OCI-LY7 (cell line): ENCODE measurements at regions not wholly inside any gene's neighbourhood (a gene's known extent, or its start where the extent isn't known, plus 50 kb on each side); places are given as distances from the start of the nearest gene placed in this dataset.
A peak's percentile ranks its signal among the peaks of the same experiment; 100 is the strongest.
"Not testable (repeated sequence)": the region's sequence is repeated elsewhere in the genome, so short reads cannot be mapped to it uniquely, and the experiment has no call there.

ENCODE experiments used
- BruUV-seq: library from RNA; stranded (reverse); fragments of 400-500 nt; replicated peaks from 2 replicates; lab custom pipeline; 2021; lab: Mats Ljungman, UMichigan
- CTCF ChIA-PET: fragments of 300-600 bp; sonication (Branson Sonifier 250); formaldehyde crosslinking; loops from one replicate; lab custom pipeline; 2022; ENCODE audit warnings: antibody characterized with exemption; ENCODE audit not compliant: unreplicated experiment; lab: Charles Lee
- POLR2A ChIA-PET: fragments of 300-600 bp; sonication (Branson Sonifier 250); formaldehyde crosslinking; loops from one replicate; lab custom pipeline; 2022; ENCODE audit warnings: antibody characterized with exemption; lab: Charles Lee
- DNase-seq: peaks from one replicate; pipeline ENCODE4 v3.0.0-alpha.2; 2015; ENCODE audit warnings: low spot score
- H2AFZ ChIP-seq: fragments of 200-600 bp; sonication (generic), shearing (Covaris generic); 2 replicates; pipeline ENCODE4 v1.6.1; 2014; ENCODE audit warnings: mild to moderate bottlenecking, antibody characterized with exemption, low read length, moderate library complexity
- H3K27ac ChIP-seq: fragments of 200-600 bp; sonication (generic); 2 replicates; pipeline ENCODE4 v1.5.1; 2014; ENCODE audit warnings: mixed run types, low read depth, mild to moderate bottlenecking, moderate library complexity, low read length, inconsistent platforms; ENCODE audit not compliant: poor library complexity, severe bottlenecking
- H3K36me3 ChIP-seq: fragments of 200-600 bp; sonication (generic); 2 replicates; pipeline ENCODE4 v1.6.1; 2014; ENCODE audit warnings: mild to moderate bottlenecking, antibody characterized with exemption, low read length, moderate library complexity, mixed read lengths; ENCODE audit not compliant: insufficient read depth
- H3K4me1 ChIP-seq: fragments of 200-600 bp; sonication (generic); 2 replicates; pipeline ENCODE4 v1.5.1; 2014; ENCODE audit warnings: mild to moderate bottlenecking, low read length; ENCODE audit not compliant: insufficient read depth, poor library complexity, severe bottlenecking
- H3K4me2 ChIP-seq: fragments of 200-600 bp; sonication (generic); 2 replicates; pipeline ENCODE4 v1.6.1; 2014; ENCODE audit warnings: mild to moderate bottlenecking, low read length
- H3K4me3 ChIP-seq: fragments of 200-600 bp; sonication (generic); 2 replicates; pipeline ENCODE4 v1.5.1; 2014; ENCODE audit warnings: mild to moderate bottlenecking, low read depth, low read length; ENCODE audit not compliant: poor library complexity, severe bottlenecking
- H3K79me2 ChIP-seq: fragments of 200-600 bp; sonication (generic); 2 replicates; pipeline ENCODE4 v1.6.1; 2016; ENCODE audit warnings: low read depth, mild to moderate bottlenecking, low read length, moderate library complexity, mixed read lengths; ENCODE audit not compliant: insufficient read depth
- H3K9me2 ChIP-seq: fragments of 200-600 bp; sonication (generic); 2 replicates; pipeline ENCODE4 v1.6.1; 2016; ENCODE audit warnings: mild to moderate bottlenecking, low read length, mixed read lengths; ENCODE audit not compliant: insufficient read depth
- H3K9me3 ChIP-seq: fragments of 200-600 bp; sonication (generic); 2 replicates; pipeline ENCODE4 v1.6.1; 2014; ENCODE audit warnings: mild to moderate bottlenecking, mixed run types, low read length, mixed read lengths
- H4K20me1 ChIP-seq: fragments of 200-600 bp; sonication (generic); 2 replicates; pipeline ENCODE4 v1.6.1; 2014; ENCODE audit warnings: mild to moderate bottlenecking, antibody characterized with exemption, low read length, moderate library complexity, mixed read lengths; ENCODE audit not compliant: insufficient read depth
- EZH2phosphoT487 ChIP-seq: fragments of 200-600 bp; sonication (generic); IDR thresholded peaks from 2 replicates; pipeline ENCODE4 v1.6.1; 2018; ENCODE audit warnings: low read depth, borderline replicate concordance, mild to moderate bottlenecking, mixed run types, antibody characterized with exemption, low read length, moderate library complexity, mixed read lengths
- intact Hi-C: fragments of 100-400 bp; cut with micrococcal nuclease; formaldehyde crosslinking; loops from one replicate; pipeline ENCODE4 v1.10.0; 2022; ENCODE audit not compliant: unreplicated experiment
- TF ChIP-seq, protein P1 (sequence below): fragments of 200-600 bp; sonication (generic); conservative IDR thresholded peaks from 2 replicates; pipeline ENCODE4 v1.5.1; 2014; ENCODE audit warnings: mild to moderate bottlenecking, antibody characterized with exemption, low read length, moderate library complexity, mixed read lengths

GRCh38 chr1:14413819-14414490 is 184.5 kb upstream of the KAZN start:
- H3K4me3 ChIP-seq, result no peak overlapping the region
- BruUV-seq, result no TSS peak
- H3K9me2 ChIP-seq, result no peaks in the 10 kb centered on the region
- intact Hi-C loops, result loop anchor here (2.0 kb wide), 1 partner anchor 299 kb away; no protein-coding TSS in a partner anchor
- CTCF ChIA-PET, result no interaction called here
- peaks cover 11% of the 10 kb centered on the region for H3K4me1 ChIP-seq
- POLR2A ChIA-PET, result no interaction called here
- TF ChIP-seq, protein P1, sequence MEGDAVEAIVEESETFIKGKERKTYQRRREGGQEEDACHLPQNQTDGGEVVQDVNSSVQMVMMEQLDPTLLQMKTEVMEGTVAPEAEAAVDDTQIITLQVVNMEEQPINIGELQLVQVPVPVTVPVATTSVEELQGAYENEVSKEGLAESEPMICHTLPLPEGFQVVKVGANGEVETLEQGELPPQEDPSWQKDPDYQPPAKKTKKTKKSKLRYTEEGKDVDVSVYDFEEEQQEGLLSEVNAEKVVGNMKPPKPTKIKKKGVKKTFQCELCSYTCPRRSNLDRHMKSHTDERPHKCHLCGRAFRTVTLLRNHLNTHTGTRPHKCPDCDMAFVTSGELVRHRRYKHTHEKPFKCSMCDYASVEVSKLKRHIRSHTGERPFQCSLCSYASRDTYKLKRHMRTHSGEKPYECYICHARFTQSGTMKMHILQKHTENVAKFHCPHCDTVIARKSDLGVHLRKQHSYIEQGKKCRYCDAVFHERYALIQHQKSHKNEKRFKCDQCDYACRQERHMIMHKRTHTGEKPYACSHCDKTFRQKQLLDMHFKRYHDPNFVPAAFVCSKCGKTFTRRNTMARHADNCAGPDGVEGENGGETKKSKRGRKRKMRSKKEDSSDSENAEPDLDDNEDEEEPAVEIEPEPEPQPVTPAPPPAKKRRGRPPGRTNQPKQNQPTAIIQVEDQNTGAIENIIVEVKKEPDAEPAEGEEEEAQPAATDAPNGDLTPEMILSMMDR, result no peak
- no peak for TF ChIP-seq EZH2phosphoT487
- peak overlapping the region; percentile 59; the same call in 1 of the 2 replicates for H2AFZ ChIP-seq
- no peak for DNase-seq
- H3K27ac ChIP-seq, result no peak overlapping the region
- no peaks in the 10 kb centered on the region for H3K79me2 ChIP-seq
- H3K9me3 ChIP-seq, result no peaks in the 10 kb centered on the region; the same call in 1 of the 2 replicates
- H4K20me1 ChIP-seq, result no peaks in the 10 kb centered on the region
- H3K36me3 ChIP-seq, result no peaks in the 10 kb centered on the region
- no peak overlapping the region for H3K4me2 ChIP-seq

DNA sequence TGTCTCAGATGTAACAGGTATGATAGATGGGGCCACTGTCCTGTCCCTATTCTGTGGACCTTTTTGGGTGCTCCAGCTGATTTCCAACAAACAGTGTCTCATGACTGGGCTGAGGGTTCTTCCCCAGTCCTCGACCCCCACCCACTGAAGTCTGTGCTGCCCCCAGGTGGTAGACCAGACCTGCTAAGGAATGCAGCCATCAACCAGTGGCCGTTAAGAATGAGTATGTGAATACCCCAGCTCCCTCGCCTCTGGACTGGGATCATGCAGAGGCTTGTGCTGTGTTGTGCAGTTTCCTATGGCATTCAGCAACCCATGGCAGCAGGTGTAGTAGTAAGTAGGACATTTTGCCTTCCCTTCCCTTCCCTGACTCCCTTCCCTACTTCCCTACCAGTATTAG is 183.1 kb upstream of the KAZN start:
- peak; percentile 74 for DNase-seq
- CTCF ChIA-PET, result no interaction called here

GRCh38 chr1:14419778-14420218 is 178.7 kb upstream of the KAZN start:
- H3K4me2 ChIP-seq, intact Hi-C loops, H4K20me1 ChIP-seq, POLR2A ChIA-PET, H3K4me1 ChIP-seq, H3K79me2 ChIP-seq, DNase-seq, BruUV-seq, H3K9me2 ChIP-seq, H3K36me3 ChIP-seq, H3K27ac ChIP-seq, H3K9me3 ChIP-seq, H3K4me3 ChIP-seq, H2AFZ ChIP-seq: not testable (repeated sequence)
- CTCF ChIA-PET, result interaction anchor here (1.2 to 1.4 kb wide), 2 partner anchors 22 to 306 kb away, joined by 3 read pairs; no protein-coding TSS in a partner anchor

More for the DNA sequence above, 183.1 kb upstream of the KAZN start:
- no TSS peak for BruUV-seq
- TF ChIP-seq EZH2phosphoT487, result no peak
- TF ChIP-seq, protein P1, result peak; percentile 85
- no peaks in the 10 kb centered on the region for H4K20me1 ChIP-seq
- H3K36me3 ChIP-seq, result no peaks in the 10 kb centered on the region
- no peak overlapping the region for H3K4me2 ChIP-seq
- POLR2A ChIA-PET, result interaction anchor here (0.5 kb wide), 1 partner anchor 1961 kb away, joined by 3 read pairs; no protein-coding TSS in a partner anchor
- H3K27ac ChIP-seq, result no peak overlapping the region
- H3K79me2 ChIP-seq, result no peaks in the 10 kb centered on the region
- H3K9me3 ChIP-seq, result no peaks in the 10 kb centered on the region; the same call in 1 of the 2 replicates
- H3K4me1 ChIP-seq, result peaks cover 8% of the 10 kb centered on the region
- no peak overlapping the region for H3K4me3 ChIP-seq
- H3K9me2 ChIP-seq, result no peaks in the 10 kb centered on the region
- peak overlapping the region; percentile 1; the same call in 1 of the 2 replicates for H2AFZ ChIP-seq
- intact Hi-C loops, result loop anchor here (2.0 kb wide), 1 partner anchor 301 kb away; no protein-coding TSS in a partner anchor
